GM23338 (cell line): ENCODE measurements at regions not wholly inside any gene's neighbourhood (a gene's known extent, or its start where the extent isn't known, plus 50 kb on each side); places are given as distances from the start of the nearest gene placed in this dataset.

ENCODE experiments used
- ATAC-seq: fragments of 200-7000 bp; cut with Tn5 transposase; 3 replicates; pipeline ENCODE4 v1.9.1; 2020
- DNase-seq: peaks from one replicate; pipeline ENCODE4 v3.0.0-alpha.2; 2015; ENCODE audit warnings: low spot score
- H2AFZ ChIP-seq: fragments of 200-600 bp; sonication (generic); 2 replicates; pipeline ENCODE4 v1.8.0; 2016; ENCODE audit warnings: antibody characterized with exemption, mild to moderate bottlenecking, moderate library complexity
- H3F3A ChIP-seq: fragments of 200-600 bp; sonication (generic); replicated peaks from 2 replicates; pipeline ENCODE4 v1.8.0; 2017; ENCODE audit warnings: antibody characterized with exemption, mixed run types, low read depth
- H3K27ac ChIP-seq: fragments of 200-600 bp; sonication (generic); 2 replicates; pipeline ENCODE4 v1.6.1; 2016; ENCODE audit warnings: low read depth
- H3K27me3 ChIP-seq: fragments of 200-600 bp; sonication (generic); 2 replicates; pipeline ENCODE4 v1.8.0; 2016; ENCODE audit warnings: mild to moderate bottlenecking, mixed run types, moderate library complexity; ENCODE audit not compliant: insufficient read depth
- H3K36me3 ChIP-seq: fragments of 200-600 bp; sonication (generic); 2 replicates; pipeline ENCODE4 v1.8.0; 2016; ENCODE audit warnings: mild to moderate bottlenecking; ENCODE audit not compliant: insufficient read depth
- H3K4me1 ChIP-seq: fragments of 200-600 bp; sonication (generic); 2 replicates; pipeline ENCODE4 v1.8.0; 2016; ENCODE audit warnings: mild to moderate bottlenecking, moderate library complexity; ENCODE audit not compliant: insufficient read depth
- H3K4me2 ChIP-seq: fragments of 200-600 bp; sonication (generic); 2 replicates; pipeline ENCODE4 v1.7.1; 2017; ENCODE audit warnings: mixed run types
- H3K4me3 ChIP-seq: fragments of 200-600 bp; sonication (generic); 2 replicates; pipeline ENCODE4 v1.6.1; 2016; ENCODE audit warnings: mixed run types
- H3K79me2 ChIP-seq: fragments of 200-600 bp; sonication (generic); replicated peaks from 2 replicates; pipeline ENCODE4 v1.8.0; 2017; ENCODE audit warnings: mild to moderate bottlenecking; ENCODE audit not compliant: insufficient read depth
- H3K9me2 ChIP-seq: fragments of 200-600 bp; sonication (generic); 2 replicates; pipeline ENCODE4 v1.8.0; 2017; ENCODE audit not compliant: insufficient read depth
- H4K20me1 ChIP-seq: fragments of 200-600 bp; sonication (generic); replicated peaks from 2 replicates; pipeline ENCODE4 v1.8.0; 2017; ENCODE audit warnings: mild to moderate bottlenecking; ENCODE audit not compliant: insufficient read depth
- H3K27ac Mint-ChIP-seq: 2 replicates; pipeline ENCODE4 v1.8.0; 2020; ENCODE audit warnings: inconsistent platforms, mild to moderate bottlenecking, moderate library complexity, mixed read lengths
- H3K27me3 Mint-ChIP-seq: 3 replicates; pipeline ENCODE4 v1.8.0; 2022; ENCODE audit warnings: low read depth, mild to moderate bottlenecking, moderate library complexity, mixed read lengths, inconsistent platforms; ENCODE audit not compliant: insufficient read depth, poor library complexity
- H3K36me3 Mint-ChIP-seq: 3 replicates; pipeline ENCODE4 v1.8.0; 2021; ENCODE audit warnings: low read depth, mild to moderate bottlenecking, inconsistent platforms, moderate library complexity, mixed read lengths
- H3K4me1 Mint-ChIP-seq: 3 replicates; pipeline ENCODE4 v1.8.0; 2020; ENCODE audit warnings: mild to moderate bottlenecking, inconsistent platforms, mixed read lengths
- H3K4me3 Mint-ChIP-seq: 3 replicates; pipeline ENCODE4 v1.8.0; 2021; ENCODE audit warnings: moderate library complexity, mild to moderate bottlenecking, inconsistent platforms, mixed read lengths
- H3K9me3 Mint-ChIP-seq: 3 replicates; pipeline ENCODE4 v1.8.0; 2020; ENCODE audit warnings: moderate library complexity, mild to moderate bottlenecking, inconsistent platforms, mixed read lengths
- CREB1 ChIP-seq: fragments of 250-450 bp; sonication (Bioruptor Pico); IDR thresholded peaks from 2 replicates; pipeline ENCODE4 v1.5.0; 2020; ENCODE audit warnings: low read depth, mild to moderate bottlenecking, moderate library complexity
- CTCF ChIP-seq, 2 experiments: fragments of 200-600 bp in 1 of 2; sonication (generic) in 1 of 2; conservative IDR thresholded peaks; 2 replicates each; pipeline versions ENCODE4 v1.5.1 to v1.6.1; 2016 to 2017; ENCODE audit warnings: antibody characterized with exemption in 2 of 2, low read depth in 2 of 2, mild to moderate bottlenecking in 2 of 2, moderate library complexity in 1 of 2
- ETS1 ChIP-seq: IDR thresholded peaks from 2 replicates; pipeline ENCODE4 v1.6.1; 2016; ENCODE audit warnings: antibody characterized with exemption
- EZH2 ChIP-seq: fragments of 200-600 bp; sonication (generic); IDR thresholded peaks from one replicate; pipeline ENCODE4 v1.8.0; 2017; ENCODE audit warnings: antibody characterized with exemption, mild to moderate bottlenecking, low read depth; ENCODE audit not compliant: unreplicated experiment
- EZH2phosphoT487 ChIP-seq: fragments of 200-600 bp; sonication (generic); IDR thresholded peaks from one replicate; pipeline ENCODE4 v1.8.1; 2018; ENCODE audit warnings: antibody characterized with exemption; ENCODE audit not compliant: unreplicated experiment
- JUNB ChIP-seq: IDR thresholded peaks from one replicate; pipeline ENCODE4 v1.6.1; 2016; ENCODE audit warnings: antibody characterized with exemption; ENCODE audit not compliant: unreplicated experiment
- NANOG ChIP-seq: IDR thresholded peaks from 2 replicates; pipeline ENCODE4 v1.6.1; 2016; ENCODE audit warnings: antibody characterized with exemption, borderline replicate concordance
- POLR2AphosphoS5 ChIP-seq: IDR thresholded peaks from 2 replicates; pipeline ENCODE4 v1.6.1; 2016; ENCODE audit warnings: antibody characterized with exemption, low read depth
- REST ChIP-seq: IDR thresholded peaks from one replicate; pipeline ENCODE4 v1.6.1; 2018; ENCODE audit warnings: antibody characterized with exemption; ENCODE audit not compliant: unreplicated experiment
- STAT1 ChIP-seq: IDR thresholded peaks from one replicate; pipeline ENCODE4 v1.6.1; 2016; ENCODE audit warnings: antibody characterized with exemption; ENCODE audit not compliant: unreplicated experiment
- ZNF114 ChIP-seq: fragments of 250-450 bp; sonication (Bioruptor Pico); IDR thresholded peaks from 2 replicates; pipeline ENCODE4 v1.5.0; 2020; ENCODE audit warnings: mild to moderate bottlenecking, moderate library complexity
- ZNF331 ChIP-seq: fragments of 250-450 bp; sonication (Bioruptor Pico); IDR thresholded peaks from 2 replicates; pipeline ENCODE4 v1.5.0; 2020; ENCODE audit warnings: low read depth, mild to moderate bottlenecking, moderate library complexity
- ZNF462 ChIP-seq: fragments of 250-450 bp; sonication (Bioruptor Pico); IDR thresholded peaks from 2 replicates; pipeline ENCODE4 v1.5.0; 2020; ENCODE audit warnings: mild to moderate bottlenecking, moderate library complexity

GRCh38 chr15:61681676-61682075 lies 378.6 kb downstream of the VPS13C start:
- no peaks in the 10 kb centered on the region for H4K20me1 ChIP-seq
- Mint-ChIP-seq H3K27me3 (peaks cover 2% of the 10 kb centered on the region), H3K36me3 (peaks cover 6% of the 10 kb centered on the region; the same call in 2 of the 3 replicates), H3K27ac (peak overlapping the region; percentile 29), H3K4me1 (peaks cover 35% of the 10 kb centered on the region), H3K9me3 (peaks cover 3% of the 10 kb centered on the region; the same call in 1 of the 3 replicates), H3K4me3 (no peak overlapping the region)
- H3K27ac ChIP-seq = no peak overlapping the region
- peaks cover 21% of the 10 kb centered on the region for H3K9me2 ChIP-seq
- no peaks in the 10 kb centered on the region for H3K36me3 ChIP-seq
- H3K4me1 ChIP-seq = peaks cover 18% of the 10 kb centered on the region; the same call in 1 of the 2 replicates
- ATAC-seq = no peak
- H2AFZ ChIP-seq = peak overlapping the region; percentile 73
- no peak for DNase-seq
- no peak overlapping the region for H3K4me3 ChIP-seq
- no peaks in the 10 kb centered on the region for H3K27me3 ChIP-seq
- TF ChIP-seq CREB1 (no peak), NANOG (no peak), ETS1 (no peak), ZNF462 (CRISPR knock-in tag) (no peak), EZH2phosphoT487 (no peak), EZH2 (no peak), JUNB (no peak), STAT1 (no peak), ZNF331 (CRISPR knock-in tag) (no peak), ZNF114 (CRISPR knock-in tag) (no peak), CTCF (conservative IDR thresholded peaks at IDR 0.05; ENCODE audit: low read depth in 2 of 2) (no peak), POLR2AphosphoS5 (no peak), REST (no peak)
- H3K4me2 ChIP-seq = peak overlapping the region; percentile 40; the same call in 1 of the 2 replicates
- no peaks in the 10 kb centered on the region for H3F3A ChIP-seq
- no peaks in the 10 kb centered on the region for H3K79me2 ChIP-seq
